AG04450 (cell line): ENCODE measurements at regions not wholly inside any gene's neighbourhood (a gene's known extent, or its start where the extent isn't known, plus 50 kb on each side); places are given as distances from the start of the nearest gene placed in this dataset.

Source experiments
- CTCF ChIA-PET: fragments of 300-600, 350-600 bp; formaldehyde crosslinking; extraction: SDS; loops from one replicate; lab custom pipeline; 2022; ENCODE audit warnings: antibody characterized with exemption, inconsistent platforms; lab: Charles Lee
- POLR2A ChIA-PET: fragments of 350-600 bp; formaldehyde crosslinking; extraction: SDS; loops from one replicate; lab custom pipeline; 2021; ENCODE audit warnings: antibody characterized with exemption, inconsistent platforms; lab: Yijun Ruan, JAX
- DNase-seq: peaks from one replicate; pipeline ENCODE4 v3.0.0-alpha.2; 2011; ENCODE audit warnings: low read depth, low spot score
- H3K27ac ChIP-seq: one replicate; pipeline ENCODE4 v1.5.1; 2012; ENCODE audit warnings: low read depth, low read length, control low read depth
- H3K27me3 ChIP-seq: one replicate; pipeline ENCODE4 v1.6.0; 2012; ENCODE audit warnings: low read length; ENCODE audit not compliant: control insufficient read depth, insufficient read depth
- H3K4me3 ChIP-seq: 2 replicates; pipeline ENCODE4 v1.5.1; 2011; ENCODE audit warnings: mild to moderate bottlenecking, low read depth, low read length, control low read depth
- H3K9me3 ChIP-seq: 2 replicates; pipeline ENCODE4 v1.5.1; 2012; ENCODE audit warnings: low read length; ENCODE audit not compliant: control insufficient read depth, insufficient read depth
- TF ChIP-seq, protein P1 (sequence below): IDR thresholded peaks from 2 replicates; pipeline ENCODE4 v1.5.1; 2011; ENCODE audit warnings: low read depth, low read length, control low read depth, inconsistent platforms

DNA sequence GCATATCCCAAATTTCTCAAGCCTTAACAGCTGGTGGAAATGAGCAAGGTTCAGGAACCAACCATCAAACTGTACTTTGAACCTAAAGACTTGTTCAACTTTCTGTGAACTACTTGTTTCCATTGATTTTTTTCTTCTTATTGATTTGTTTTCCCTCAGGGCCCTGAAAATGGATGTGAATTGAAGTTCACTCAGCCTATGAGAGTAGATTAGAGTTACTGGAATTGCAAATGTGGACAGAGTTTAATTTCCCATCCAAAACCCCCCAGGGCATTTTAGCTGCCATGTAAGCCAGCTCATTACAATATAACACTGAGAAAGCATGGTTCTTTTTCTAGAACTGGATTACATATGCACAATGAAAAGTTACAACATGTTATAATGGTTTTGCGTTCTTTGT, 1105.7 kb downstream of the REEP3 start:
- Histone ChIP-seq H3K27ac (no peak overlapping the region), H3K9me3 (peaks cover 7% of the 10 kb centered on the region), H3K27me3 (no peaks in the 10 kb centered on the region), H3K4me3 (no peak overlapping the region)
- POLR2A ChIA-PET: no interaction called here
- DNase-seq: no peak
- CTCF ChIA-PET: no interaction called here
- TF ChIP-seq, protein P1, sequence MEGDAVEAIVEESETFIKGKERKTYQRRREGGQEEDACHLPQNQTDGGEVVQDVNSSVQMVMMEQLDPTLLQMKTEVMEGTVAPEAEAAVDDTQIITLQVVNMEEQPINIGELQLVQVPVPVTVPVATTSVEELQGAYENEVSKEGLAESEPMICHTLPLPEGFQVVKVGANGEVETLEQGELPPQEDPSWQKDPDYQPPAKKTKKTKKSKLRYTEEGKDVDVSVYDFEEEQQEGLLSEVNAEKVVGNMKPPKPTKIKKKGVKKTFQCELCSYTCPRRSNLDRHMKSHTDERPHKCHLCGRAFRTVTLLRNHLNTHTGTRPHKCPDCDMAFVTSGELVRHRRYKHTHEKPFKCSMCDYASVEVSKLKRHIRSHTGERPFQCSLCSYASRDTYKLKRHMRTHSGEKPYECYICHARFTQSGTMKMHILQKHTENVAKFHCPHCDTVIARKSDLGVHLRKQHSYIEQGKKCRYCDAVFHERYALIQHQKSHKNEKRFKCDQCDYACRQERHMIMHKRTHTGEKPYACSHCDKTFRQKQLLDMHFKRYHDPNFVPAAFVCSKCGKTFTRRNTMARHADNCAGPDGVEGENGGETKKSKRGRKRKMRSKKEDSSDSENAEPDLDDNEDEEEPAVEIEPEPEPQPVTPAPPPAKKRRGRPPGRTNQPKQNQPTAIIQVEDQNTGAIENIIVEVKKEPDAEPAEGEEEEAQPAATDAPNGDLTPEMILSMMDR: no peak

DNA sequence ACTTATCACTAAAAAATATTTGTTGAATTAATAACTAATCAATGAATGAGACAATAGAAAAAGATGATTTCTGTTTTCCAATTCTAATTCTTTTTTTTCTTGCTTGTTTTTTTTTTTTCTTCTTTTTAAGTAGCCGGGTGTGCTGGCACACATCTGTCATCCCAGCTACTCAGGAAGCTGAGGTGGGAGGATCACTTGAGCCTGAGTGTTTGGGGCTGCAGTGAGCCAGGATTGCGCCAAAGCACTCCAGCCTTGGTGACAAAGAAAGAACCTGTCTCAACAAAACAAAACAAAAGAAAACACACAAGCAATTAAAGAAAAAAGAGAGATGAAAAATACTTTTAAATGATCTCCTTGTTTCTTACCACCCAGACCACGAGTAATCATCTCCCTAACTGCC, 1109.3 kb downstream of the REEP3 start:
- H3K4me3 ChIP-seq: no peak overlapping the region
- peaks cover 7% of the 10 kb centered on the region for H3K9me3 ChIP-seq
- H3K27me3 ChIP-seq: no peaks in the 10 kb centered on the region
- TF ChIP-seq, protein P1: no peak
- DNase-seq: no peak
- H3K27ac ChIP-seq: no peak overlapping the region
- POLR2A ChIA-PET: no interaction called here
- CTCF ChIA-PET: no interaction called here

DNA sequence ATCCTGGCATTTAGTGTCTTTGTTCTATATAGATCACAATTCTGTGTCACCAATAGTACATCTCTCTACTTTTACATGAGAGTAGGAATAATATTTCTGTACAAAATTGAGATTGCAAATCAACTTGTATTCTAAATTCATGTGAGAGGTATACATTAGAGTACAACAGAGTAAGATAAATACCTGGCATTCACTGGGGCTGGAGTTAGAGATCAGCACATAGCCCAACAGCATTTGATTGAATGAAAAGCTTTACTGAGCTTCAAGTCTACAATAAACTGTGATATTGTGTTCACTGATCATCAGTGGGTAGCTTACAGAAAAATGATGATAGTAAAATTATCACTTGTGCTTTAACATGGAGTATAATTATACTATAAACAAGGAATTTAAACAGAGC, 1114.7 kb downstream of the REEP3 start:
- H3K9me3 ChIP-seq: no peaks in the 10 kb centered on the region; the same call in 1 of the 2 replicates
- no peak overlapping the region for H3K27ac ChIP-seq
- CTCF ChIA-PET: no interaction called here
- TF ChIP-seq, protein P1: no peak
- DNase-seq: no peak
- no peaks in the 10 kb centered on the region for H3K27me3 ChIP-seq
- POLR2A ChIA-PET: no interaction called here
- H3K4me3 ChIP-seq: no peak overlapping the region

DNA sequence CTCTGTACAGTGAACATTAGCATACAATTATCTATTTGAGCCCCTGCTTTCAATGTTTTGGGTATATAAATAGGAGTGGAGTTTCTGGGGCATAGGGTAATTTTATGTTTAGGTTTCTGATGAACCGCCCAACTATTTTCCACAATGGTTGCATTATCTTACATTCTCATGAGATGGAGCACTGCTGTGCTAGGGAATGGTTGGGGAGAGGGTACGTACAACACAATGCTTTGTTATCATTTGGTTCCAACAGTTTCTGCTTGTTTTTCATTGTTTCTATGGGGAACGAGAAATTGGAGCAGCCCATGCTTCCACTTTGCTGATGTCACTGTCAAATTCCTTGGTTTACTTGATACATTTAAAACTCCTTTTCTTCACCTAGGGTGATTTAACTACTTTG, 1115.3 kb downstream of the REEP3 start:
- no peaks in the 10 kb centered on the region for H3K27me3 ChIP-seq
- DNase-seq: no peak
- ChIA-PET CTCF (no interaction called here), POLR2A (no interaction called here)
- TF ChIP-seq, protein P1: no peak
- H3K27ac ChIP-seq: no peak overlapping the region
- no peaks in the 10 kb centered on the region; the same call in 1 of the 2 replicates for H3K9me3 ChIP-seq
- H3K4me3 ChIP-seq: no peak overlapping the region

DNA sequence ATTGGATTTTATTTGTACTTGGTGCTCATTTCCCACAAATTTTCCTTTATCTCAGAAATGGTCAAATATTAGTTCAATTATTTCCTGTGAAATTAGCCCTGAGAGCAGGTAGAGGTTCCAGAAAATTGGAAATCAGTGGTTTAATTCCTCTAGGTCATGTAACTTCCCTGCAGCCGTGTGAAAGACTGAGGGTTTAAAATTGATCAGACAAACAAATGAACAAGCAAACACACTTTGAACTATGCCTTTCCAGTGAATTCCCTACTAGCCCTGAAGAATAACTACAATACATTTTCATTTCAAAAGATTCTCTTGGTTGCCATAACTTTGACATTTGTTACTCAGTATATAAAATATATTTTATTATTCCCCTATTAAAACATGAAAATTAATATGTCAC, 1116.7 kb downstream of the REEP3 start:
- TF ChIP-seq, protein P1: no peak
- Histone ChIP-seq H3K27me3 (no peaks in the 10 kb centered on the region), H3K9me3 (no peaks in the 10 kb centered on the region; the same call in 1 of the 2 replicates), H3K4me3 (no peak overlapping the region), H3K27ac (no peak overlapping the region)
- POLR2A ChIA-PET: no interaction called here
- CTCF ChIA-PET: no interaction called here
- DNase-seq: no peak
